CD14-positive monocyte (primary cell): ENCODE measurements at regions not wholly inside any gene's neighbourhood (a gene's known extent, or its start where the extent isn't known, plus 50 kb on each side); places are given as distances from the start of the nearest gene placed in this dataset.
A peak's percentile ranks its signal among the peaks of the same experiment; 100 is the strongest.

ENCODE experiments used
- DNase-seq, 3 donors: peaks; one replicate each; pipeline ENCODE4 v3.0.0-alpha.2; 2011 to 2022
- H2AFZ ChIP-seq: 2 replicates; pipeline ENCODE4 v1.6.0; 2012; ENCODE audit warnings: mild to moderate bottlenecking, low read depth, low read length, inconsistent platforms; ENCODE audit not compliant: insufficient read depth, poor library complexity, severe bottlenecking
- H3K27ac ChIP-seq, 2 donors: 1 replicate in 1 of 2; 2 replicates in 1 of 2; pipeline ENCODE4 v1.5.1; 2012 to 2013; ENCODE audit warnings: low read length in 2 of 2, control low read depth in 1 of 2, inconsistent platforms in 1 of 2, low read depth in 1 of 2, mild to moderate bottlenecking in 1 of 2
- H3K27me3 ChIP-seq, 2 donors: one replicate each; pipeline versions ENCODE4 v1.6.0 to v1.6.1; 2011 to 2013; ENCODE audit warnings: low read length in 2 of 2; ENCODE audit not compliant: control insufficient read depth in 2 of 2, insufficient read depth in 2 of 2
- H3K36me3 ChIP-seq, 2 donors: replicated peaks in 1 of 2; 1 replicate in 1 of 2; 2 replicates in 1 of 2; pipeline versions ENCODE4 v1.5.1 to v1.6.1; 2012 to 2013; ENCODE audit warnings: low read length in 2 of 2, control low read depth in 1 of 2, inconsistent platforms in 1 of 2, mild to moderate bottlenecking in 1 of 2; ENCODE audit not compliant: insufficient read depth in 2 of 2, control insufficient read depth in 1 of 2
- H3K4me1 ChIP-seq, 2 donors: 1 replicate in 1 of 2; 2 replicates in 1 of 2; pipeline versions ENCODE4 v1.5.1 to v1.6.1; 2012 to 2013; ENCODE audit warnings: low read length in 2 of 2, control low read depth in 1 of 2, inconsistent platforms in 1 of 2, mild to moderate bottlenecking in 1 of 2, moderate library complexity in 1 of 2; ENCODE audit not compliant: insufficient read depth in 2 of 2, control insufficient read depth in 1 of 2
- H3K4me2 ChIP-seq: replicated peaks from 2 replicates; pipeline ENCODE3; 2012; ENCODE audit warnings: low read length, moderate library complexity, mild to moderate bottlenecking; ENCODE audit not compliant: poor library complexity, severe bottlenecking; ENCODE audit errors: extremely low read depth
- H3K4me3 ChIP-seq, 3 experiments: fragments of 200-600 bp in 1 of 3; sonication (generic) in 1 of 3; replicated peaks in 1 of 3; 1 replicate in 2 of 3; 2 replicates in 1 of 3; pipeline ENCODE4 v1.5.1; 2011 to 2013; ENCODE audit warnings: low read length in 3 of 3, mild to moderate bottlenecking in 3 of 3, control low read depth in 2 of 3, low read depth in 2 of 3, inconsistent platforms in 1 of 3, moderate library complexity in 1 of 3
- H3K79me2 ChIP-seq: 2 replicates; pipeline ENCODE4 v1.6.0; 2012; ENCODE audit warnings: mild to moderate bottlenecking, control low read depth, inconsistent platforms, low read length, moderate library complexity; ENCODE audit not compliant: insufficient read depth
- H3K9ac ChIP-seq: 2 replicates; pipeline ENCODE4 v1.6.0; 2017; ENCODE audit warnings: low read length, mild to moderate bottlenecking; ENCODE audit not compliant: insufficient read depth, poor library complexity, severe bottlenecking
- H3K9me3 ChIP-seq, 2 donors: replicated peaks in 1 of 2; 1 replicate in 1 of 2; 2 replicates in 1 of 2; pipeline versions ENCODE4 v1.5.1 to v1.6.1; 2012 to 2013; ENCODE audit warnings: low read length in 2 of 2, control low read depth in 1 of 2; ENCODE audit not compliant: control insufficient read depth in 1 of 2, insufficient read depth in 1 of 2
- H4K20me1 ChIP-seq: 2 replicates; pipeline ENCODE4 v1.6.0; 2012; ENCODE audit warnings: mild to moderate bottlenecking, low read length, control low read depth, moderate library complexity; ENCODE audit not compliant: insufficient read depth
- H3K27ac Mint-ChIP-seq, 7 donors: one replicate each; pipeline ENCODE4 v1.8.0; 2020; ENCODE audit warnings: mild to moderate bottlenecking in 7 of 7, mixed read lengths in 7 of 7, moderate library complexity in 6 of 7, inconsistent platforms in 2 of 7
- H3K27me3 Mint-ChIP-seq, 3 donors: one replicate each; pipeline ENCODE4 v1.8.0; 2021 to 2022; ENCODE audit warnings: low read depth in 3 of 3, mild to moderate bottlenecking in 3 of 3, mixed read lengths in 3 of 3, moderate library complexity in 3 of 3, inconsistent platforms in 1 of 3
- H3K36me3 Mint-ChIP-seq, 2 donors: one replicate each; pipeline ENCODE4 v1.8.0; 2020; ENCODE audit warnings: mixed read lengths in 2 of 2, inconsistent platforms in 1 of 2, mild to moderate bottlenecking in 1 of 2
- H3K4me1 Mint-ChIP-seq: one replicate; pipeline ENCODE4 v1.8.0; 2020; ENCODE audit warnings: mild to moderate bottlenecking, mixed read lengths
- H3K4me3 Mint-ChIP-seq, 2 donors: one replicate each; pipeline ENCODE4 v1.8.0; 2020; ENCODE audit warnings: mild to moderate bottlenecking in 2 of 2, mixed read lengths in 2 of 2, moderate library complexity in 1 of 2
- H3K9me3 Mint-ChIP-seq, 7 donors: one replicate each; pipeline ENCODE4 v1.8.0; 2020 to 2022; ENCODE audit warnings: mixed read lengths in 7 of 7, mild to moderate bottlenecking in 6 of 7, moderate library complexity in 6 of 7, inconsistent platforms in 2 of 7
- CTCF ChIP-seq: fragments of 200-600 bp; IDR thresholded peaks from one replicate; pipeline ENCODE4 v1.8.0; 2022; ENCODE audit warnings: antibody characterized with exemption, mild to moderate bottlenecking
- WGBS: methylation state at CpG from one replicate; pipeline ENCODE4 v1.1.5; 2013; ENCODE audit warnings: missing lambda C conversion rate; ENCODE audit not compliant: insufficient coverage; 5-methylcytosine and 5-hydroxymethylcytosine counted together
- intact Hi-C, 2 donors: fragments of 100-400 bp; cut with micrococcal nuclease; formaldehyde crosslinking; loops; one replicate each; pipeline versions ENCODE4 v1.15.0 to v1.15.1; 2023

GRCh38 chr11:95697614-95698408 lies 91.8 kb downstream of the FAM76B start:
- no peak for TF ChIP-seq CTCF
- Histone ChIP-seq H3K4me1 (peaks cover 17% of the 10 kb centered on the region in 2 donors), H3K9ac (no peak overlapping the region), H4K20me1 (no peaks in the 10 kb centered on the region), H3K79me2 (no peaks in the 10 kb centered on the region), H3K4me2 (peak overlapping the region; percentile 10), H3K4me3 (no peak overlapping the region), H3K27me3 (no peaks in the 10 kb centered on the region), H2AFZ (peak overlapping the region; percentile 43), H3K27ac (no peak overlapping the region), H3K9me3 (no peaks in the 10 kb centered on the region), H3K36me3 (no peaks in the 10 kb centered on the region)
- peaks cover 27% of the 10 kb centered on the region for H3K4me1 Mint-ChIP-seq
- H3K27me3 Mint-ChIP-seq: peaks cover 0 to 4% (median 0%) of the 10 kb centered on the region in 3 donors
- peak overlapping the region in 6 of 7 donors; percentile 0 to 66 (median 31) for H3K27ac Mint-ChIP-seq
- H3K4me3 Mint-ChIP-seq: peak overlapping the region; percentile 46 to 52
- H3K9me3 Mint-ChIP-seq: no peaks in the 10 kb centered on the region
- DNase-seq: peak; percentile 27 to 79 (median 37)
- no peaks in the 10 kb centered on the region for H3K36me3 Mint-ChIP-seq
- 22% methylated on average over 9 of the region's 10 CpGs for WGBS
- intact Hi-C loops: no loop called here

- Histone ChIP-seq H3K36me3 (no peaks in the 10 kb centered on the region), H3K9ac (no peak overlapping the region), H2AFZ (no peak overlapping the region), H3K27ac (no peak overlapping the region), H3K4me1 (peaks cover 17% of the 10 kb centered on the region in 2 donors), H3K27me3 (no peaks in the 10 kb centered on the region), H3K9me3 (no peaks in the 10 kb centered on the region), H3K79me2 (no peaks in the 10 kb centered on the region), H4K20me1 (no peaks in the 10 kb centered on the region), H3K4me3 (no peak overlapping the region), H3K4me2 (no peak overlapping the region)
- TF ChIP-seq CTCF: no peak
- Mint-ChIP-seq H3K4me1 (peaks cover 24% of the 10 kb centered on the region), H3K9me3 (no peaks in the 10 kb centered on the region), H3K36me3 (no peaks in the 10 kb centered on the region), H3K27ac (no peak overlapping the region), H3K27me3 (peaks cover 0 to 5% (median 0%) of the 10 kb centered on the region in 3 donors), H3K4me3 (no peak overlapping the region)
- no peak for DNase-seq
- intact Hi-C loops: no loop called here
These were observed 94.4 kb downstream of the FAM76B start for GRCh38 chr11:95695181-95695580.
